Dedifferentiated amniotic fluid mesenchymal stem cell (primary cell): ENCODE measurements at regions not wholly inside any gene's neighbourhood (a gene's known extent, or its start where the extent isn't known, plus 50 kb on each side); places are given as distances from the start of the nearest gene placed in this dataset.

Experiments used
- DNase-seq: peaks from one replicate; pipeline ENCODE4 v3.0.0-alpha.2; 2016; ENCODE audit errors: extremely low spot score

DNA sequence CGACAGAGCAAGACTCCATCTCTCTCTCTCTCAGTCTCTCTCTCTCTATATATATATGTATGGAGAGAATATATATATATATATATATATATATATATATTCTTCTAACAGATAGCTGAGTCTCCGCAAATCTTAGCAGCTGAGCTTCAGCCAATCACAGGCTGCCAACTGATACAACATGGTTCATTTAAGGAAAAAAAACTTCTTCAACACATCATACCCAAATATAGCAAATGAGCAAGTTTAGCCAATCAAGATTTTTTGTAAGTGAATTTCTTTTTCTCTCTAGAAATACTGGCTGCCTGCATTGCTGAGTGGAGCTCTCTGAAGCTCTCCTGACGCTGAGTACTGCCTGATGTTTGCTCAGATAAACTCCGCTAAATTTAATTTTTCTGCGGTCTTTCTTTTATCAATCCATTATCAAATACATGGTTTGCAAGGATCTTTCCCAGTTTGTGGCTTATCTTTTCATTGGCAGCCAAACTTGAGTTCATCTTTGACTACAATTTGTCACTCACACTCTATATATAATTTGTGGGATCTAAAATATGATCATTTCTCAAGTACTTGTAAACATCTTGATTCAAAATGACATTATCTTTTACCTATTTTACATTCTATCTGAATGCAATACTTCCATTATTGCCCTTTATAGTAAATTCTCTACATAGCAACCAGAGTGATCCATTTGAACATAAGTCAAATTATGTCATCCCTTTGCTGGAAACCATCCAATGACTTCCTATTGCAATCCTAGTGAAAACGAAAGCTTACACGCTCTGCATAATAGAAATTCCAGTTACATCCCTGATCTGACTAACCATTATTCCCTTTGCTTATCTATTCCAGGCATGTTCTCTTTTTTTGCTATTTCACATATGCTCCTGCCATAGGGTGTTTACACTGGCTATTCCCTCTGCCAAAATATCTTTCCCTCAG lies 2131.7 kb downstream of the MRPL39 start:
- no peak for DNase-seq

DNA sequence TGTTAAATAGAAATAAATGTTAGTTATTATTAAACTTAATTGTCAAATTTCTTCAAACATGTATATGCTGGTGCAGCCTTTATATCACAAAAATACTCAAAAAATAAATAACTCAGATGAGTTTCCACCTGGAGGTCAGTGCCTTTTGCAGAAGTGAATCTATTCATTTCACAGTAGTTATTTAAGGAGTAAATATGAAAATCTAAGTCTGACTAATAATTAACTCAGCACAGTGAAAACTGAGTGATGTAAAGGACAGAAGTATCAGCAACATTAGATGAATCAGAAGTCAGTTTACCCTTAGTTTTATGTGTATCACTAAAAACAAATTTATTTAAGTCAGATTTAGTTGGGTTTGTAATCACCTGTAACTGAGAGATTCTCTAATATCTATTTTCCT lies 2135.4 kb downstream of the MRPL39 start:
- DNase-seq, result no peak

DNA sequence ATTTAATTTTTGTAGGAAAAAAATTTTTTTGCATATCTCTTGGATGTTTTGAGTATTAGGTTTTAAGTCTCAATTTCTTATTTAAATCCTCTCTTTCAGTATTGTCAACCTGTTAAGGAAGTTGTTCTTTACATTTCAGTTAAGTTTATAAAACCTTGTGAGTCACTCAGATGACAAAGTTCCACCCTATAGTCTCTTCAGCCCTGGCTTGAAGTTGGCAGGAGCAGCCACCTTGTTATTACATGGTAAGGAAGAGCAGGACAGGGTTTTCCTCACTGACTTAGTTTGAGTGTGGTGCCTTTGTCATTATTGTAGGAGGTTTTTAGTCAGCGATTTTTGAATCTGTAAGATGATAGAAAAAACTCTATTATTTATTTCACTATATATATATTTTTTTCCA lies 2143.9 kb downstream of the MRPL39 start:
- no peak for DNase-seq

DNA sequence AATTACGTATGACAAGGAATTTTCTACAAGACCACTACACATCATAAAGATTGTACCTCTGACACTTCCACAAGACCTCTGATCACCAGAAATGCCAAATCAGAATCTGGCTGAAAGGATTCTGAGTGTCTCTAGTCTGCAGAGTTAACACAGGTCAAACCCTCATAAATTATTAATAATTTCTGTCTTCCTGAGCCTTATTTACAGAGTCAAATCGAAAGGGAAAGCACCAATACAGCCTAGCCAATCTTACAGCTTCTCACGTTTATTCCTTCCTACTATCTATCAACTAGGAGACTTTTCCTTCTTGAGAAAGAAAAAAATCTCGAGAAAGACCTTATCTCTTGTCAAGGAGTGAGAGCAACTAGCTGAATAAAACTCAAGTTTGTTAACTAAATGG lies 2151.6 kb downstream of the MRPL39 start:
- DNase-seq, result no peak

DNA sequence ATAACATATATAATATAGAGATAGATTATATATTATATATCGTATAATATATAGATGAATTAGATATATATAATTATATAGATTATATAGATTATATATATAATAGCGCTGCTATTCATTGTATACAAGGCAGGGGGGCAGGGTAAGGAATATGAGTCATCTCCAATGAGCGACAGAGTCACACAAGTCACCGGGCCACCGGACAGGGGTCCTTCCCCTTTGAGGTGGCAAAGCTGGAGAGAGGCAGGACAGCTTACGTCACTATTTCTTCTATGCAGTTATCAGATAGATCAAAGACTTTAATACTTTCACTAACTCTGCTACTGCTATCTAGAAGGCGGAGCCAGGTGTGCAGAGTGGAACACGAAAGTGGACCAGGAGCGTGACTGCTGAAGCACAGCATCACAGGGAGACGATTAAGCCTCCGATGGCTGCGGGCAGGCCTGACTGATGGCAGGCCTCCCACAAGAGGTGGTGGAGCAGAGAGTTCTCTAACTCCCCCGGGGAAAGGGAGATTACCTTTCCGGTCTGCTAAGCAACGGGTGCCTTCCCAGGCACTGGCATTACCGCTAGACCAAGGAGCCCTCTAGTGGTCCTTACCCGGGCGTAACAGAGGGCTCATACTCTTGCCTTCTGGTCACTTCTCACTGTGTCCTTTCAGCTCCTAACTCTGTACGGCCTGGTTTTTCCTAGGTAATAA lies 2154.7 kb downstream of the MRPL39 start:
- DNase-seq, result no peak

DNA sequence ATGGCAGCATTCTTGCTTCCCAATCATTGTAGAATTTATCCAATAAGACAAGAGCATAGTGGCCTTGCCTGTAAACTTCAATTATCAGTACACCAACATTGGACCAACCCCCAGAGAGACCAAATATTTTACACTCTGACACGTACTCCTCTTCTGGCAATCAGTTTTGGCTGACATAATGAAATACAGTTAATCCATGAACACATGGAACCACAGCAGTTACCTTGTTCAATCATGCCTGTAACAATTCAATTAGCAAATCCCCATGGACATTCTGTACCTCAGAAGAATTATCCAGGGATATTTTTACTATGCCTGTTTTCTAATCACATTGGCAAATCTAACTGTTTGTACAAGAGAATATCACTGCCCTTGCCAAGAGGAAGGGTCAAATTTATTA lies 2162.0 kb downstream of the MRPL39 start:
- DNase-seq, result no peak

DNA sequence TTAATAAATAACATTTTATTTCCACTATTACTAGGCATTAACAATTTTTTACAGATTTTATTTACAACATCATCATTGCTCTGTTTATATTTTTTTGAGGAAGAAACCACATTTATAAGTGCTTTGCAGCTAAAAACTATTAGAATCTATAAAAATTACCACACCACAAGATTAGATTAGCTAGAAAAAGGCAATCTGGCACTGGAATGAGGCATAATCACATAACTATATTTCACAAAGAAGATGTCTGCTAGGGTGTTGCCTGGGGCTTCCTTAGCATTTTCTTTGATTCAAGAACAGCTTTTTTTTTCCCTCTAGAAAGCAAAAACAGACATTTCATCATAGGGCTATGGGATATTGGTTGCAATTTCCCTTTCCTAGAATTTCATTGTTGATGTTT lies 2169.2 kb downstream of the MRPL39 start:
- no peak for DNase-seq

DNA sequence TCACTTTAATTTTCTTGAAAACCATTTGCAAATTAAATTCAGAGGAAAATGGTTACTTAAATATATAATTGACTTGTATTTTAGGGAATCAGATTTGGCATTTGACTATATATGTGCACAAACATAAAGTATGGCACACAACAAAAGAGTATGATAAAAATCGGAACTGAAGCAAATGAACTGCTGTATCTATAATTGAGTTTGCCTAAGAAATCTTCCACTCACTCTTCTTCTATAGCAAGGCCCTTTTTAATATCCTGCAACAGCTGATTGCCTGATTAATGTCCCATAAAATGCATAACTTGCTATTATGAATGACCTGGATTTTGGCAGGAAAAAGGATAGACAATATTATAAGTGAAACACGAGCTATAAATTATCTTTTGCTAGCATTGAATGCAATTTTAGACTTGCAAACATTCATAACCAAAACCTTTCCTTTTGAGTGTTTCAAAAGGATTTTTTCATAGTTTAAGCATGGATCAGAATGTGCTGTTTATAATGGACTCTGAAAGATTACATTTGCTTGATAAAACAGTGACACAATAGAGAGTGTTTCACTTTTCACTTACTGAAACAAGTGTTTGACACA lies 2204.3 kb downstream of the MRPL39 start:
- DNase-seq, result no peak

DNA sequence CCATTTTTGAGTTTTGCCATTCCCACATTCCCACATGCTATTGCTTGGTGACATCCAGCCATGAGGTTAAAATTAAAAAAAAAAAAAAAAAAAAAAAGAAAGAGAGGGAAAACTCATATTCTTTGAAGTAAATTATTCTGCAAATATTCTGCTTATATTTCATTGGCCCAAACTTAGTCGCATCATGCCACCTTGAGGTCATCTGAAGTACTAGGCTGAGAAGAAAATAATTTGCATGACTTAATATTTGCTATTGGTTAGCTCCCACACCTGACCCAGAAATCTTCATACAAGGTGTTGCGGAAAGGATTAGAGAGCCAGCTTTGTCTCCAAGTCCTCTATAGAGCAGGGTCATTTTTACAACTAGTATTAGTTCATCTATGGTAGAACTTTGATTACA lies 2206.0 kb downstream of the MRPL39 start:
- no peak for DNase-seq

DNA sequence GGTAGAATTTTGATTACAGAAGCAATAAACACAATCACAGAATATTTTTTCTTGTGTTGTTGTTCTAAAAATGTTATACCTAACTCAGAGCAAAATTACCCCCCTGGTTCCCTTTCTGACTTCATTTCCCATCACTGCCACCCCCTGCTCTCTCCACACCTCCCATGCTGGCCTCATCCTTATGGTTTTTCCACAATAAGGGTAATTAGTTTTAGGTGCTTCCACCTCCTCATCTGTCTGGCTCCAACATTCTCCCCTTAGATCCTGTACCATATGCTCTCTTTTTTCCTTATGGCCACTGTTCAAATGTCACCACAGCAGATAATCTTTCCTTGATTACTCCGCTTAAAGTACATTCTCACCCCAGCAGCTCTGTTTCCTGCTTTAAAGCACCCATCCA lies 2208.6 kb downstream of the MRPL39 start:
- DNase-seq, result no peak

DNA sequence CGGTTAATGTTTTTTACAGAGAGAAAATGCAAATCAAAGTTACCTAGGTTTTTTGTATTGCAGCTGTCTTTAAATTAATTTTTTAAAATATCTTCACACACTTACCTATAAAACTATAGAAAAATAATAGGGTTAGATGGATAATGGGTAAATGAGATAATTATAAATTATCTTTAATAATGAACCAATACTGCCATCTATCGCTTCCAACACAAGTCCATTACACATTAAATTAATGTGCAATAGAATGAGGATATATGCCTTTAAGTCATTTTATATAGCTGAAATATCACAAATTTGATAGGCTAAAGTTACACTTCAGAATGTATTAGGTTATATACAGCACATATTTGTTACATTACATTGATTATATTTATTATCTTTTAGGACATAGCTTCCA lies 2212.8 kb downstream of the MRPL39 start:
- no peak for DNase-seq

DNA sequence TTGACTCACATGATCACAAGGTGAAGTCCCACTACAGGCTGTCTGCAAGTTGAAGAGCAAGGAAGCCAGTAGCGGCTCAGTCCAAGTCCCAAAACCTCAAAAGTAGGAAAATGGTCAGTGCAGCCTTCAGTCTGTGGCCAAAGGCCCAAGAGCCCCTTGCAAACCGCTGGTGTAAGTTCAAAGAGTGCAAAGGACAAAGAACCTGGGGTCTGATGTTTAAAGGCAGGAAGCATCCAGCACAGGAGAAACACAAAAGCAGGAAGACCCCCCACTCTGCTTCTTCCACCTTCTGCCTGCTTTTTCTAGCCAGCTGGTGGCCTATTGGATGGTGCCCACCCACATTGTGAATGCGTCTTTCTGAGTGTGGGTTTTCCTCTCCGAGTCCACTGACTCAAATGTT lies 2222.6 kb downstream of the MRPL39 start:
- DNase-seq, result no peak

DNA sequence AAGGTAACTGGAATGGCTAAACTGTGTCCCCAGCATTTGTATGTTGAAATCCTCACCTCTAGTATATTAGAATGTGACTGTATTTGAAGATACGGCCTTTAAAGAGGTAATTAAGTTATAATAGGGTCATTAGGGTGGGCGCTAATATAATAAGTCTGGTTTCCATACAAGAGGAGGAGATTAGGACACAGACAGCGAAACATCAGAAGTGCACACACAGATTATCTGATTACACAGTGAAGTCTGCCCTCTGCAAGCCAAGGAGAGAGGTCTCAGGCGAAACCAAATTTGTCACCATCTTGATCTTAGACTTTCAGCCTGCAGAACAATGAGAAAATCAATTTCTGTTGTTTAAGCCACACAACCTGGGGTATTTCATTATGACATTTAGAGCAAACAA lies 2233.1 kb downstream of the MRPL39 start:
- no peak for DNase-seq

DNA sequence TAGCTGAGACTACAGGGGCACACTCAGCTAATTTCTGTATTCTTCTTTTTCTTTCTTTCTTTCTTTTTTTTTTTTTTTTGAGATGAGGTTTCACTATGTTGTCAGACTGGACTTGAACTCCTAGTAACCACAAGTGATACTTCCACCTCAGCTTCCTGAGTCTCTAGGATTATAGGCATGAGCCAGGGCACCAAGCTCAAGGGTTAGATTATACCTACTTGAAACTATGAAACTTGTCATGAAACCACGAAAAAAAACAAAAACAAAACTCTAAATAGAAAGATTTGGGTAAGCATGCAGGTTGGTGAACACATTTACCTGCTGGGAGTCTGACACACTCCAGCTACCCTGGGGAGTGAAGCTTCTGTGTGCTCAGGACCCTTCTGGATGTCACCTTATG lies 2250.4 kb downstream of the MRPL39 start:
- no peak for DNase-seq

DNA sequence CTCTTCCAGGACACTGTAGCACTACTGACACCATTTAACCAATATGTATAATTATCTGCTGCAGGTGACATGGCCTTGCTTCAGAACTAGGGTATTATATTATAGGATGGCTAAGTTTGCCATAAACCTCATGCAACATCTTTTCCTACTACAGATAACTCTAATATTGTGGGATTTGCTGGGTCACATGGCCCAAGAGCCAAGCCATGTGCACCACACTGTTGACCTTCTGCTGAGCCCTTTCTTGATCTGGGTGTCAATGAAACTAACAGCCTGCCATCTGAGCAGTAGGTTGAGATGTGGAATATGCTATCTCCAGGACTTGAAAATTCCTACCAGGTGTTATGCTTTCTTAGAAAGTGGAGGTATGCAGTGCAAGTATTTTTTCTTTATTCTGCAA lies 2291.1 kb downstream of the MRPL39 start:
- DNase-seq, result no peak

DNA sequence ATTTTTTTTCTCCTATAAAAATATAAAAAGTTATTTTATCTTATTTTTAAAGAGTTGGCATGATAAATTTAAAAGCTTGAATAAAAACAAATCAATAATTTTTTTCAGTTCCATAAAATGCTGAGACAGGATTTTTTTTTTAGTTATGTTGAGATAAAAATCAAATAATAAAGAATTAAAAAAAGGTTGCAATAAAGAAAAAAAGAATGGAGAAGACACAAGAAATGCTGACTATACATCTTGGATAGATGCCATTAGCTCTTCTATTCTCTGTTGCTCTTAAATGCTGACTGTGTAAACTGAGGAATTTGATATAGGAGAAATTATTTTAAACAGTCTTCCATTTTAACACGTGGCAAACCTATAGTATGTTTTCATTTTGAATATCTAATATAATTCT lies 2298.5 kb downstream of the MRPL39 start:
- no peak for DNase-seq

DNA sequence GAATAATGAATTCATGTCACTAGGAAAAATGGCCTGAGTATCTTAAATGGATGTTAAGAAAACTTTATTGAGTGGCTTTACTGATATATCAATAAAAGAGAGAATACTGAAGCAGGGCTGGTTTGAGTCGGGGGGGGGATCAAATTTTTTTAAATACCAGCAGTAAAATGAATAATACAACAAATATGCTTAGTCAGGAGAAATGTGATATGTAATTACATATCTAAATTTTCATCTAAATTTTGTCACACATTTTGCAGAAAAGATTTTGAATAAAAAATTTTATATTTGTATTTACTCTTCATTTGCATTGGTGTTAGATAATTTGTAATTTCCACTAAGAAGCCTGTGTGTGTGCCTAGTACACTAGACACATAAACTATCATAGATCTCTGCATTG lies 2300.2 kb downstream of the MRPL39 start:
- DNase-seq, result no peak

DNA sequence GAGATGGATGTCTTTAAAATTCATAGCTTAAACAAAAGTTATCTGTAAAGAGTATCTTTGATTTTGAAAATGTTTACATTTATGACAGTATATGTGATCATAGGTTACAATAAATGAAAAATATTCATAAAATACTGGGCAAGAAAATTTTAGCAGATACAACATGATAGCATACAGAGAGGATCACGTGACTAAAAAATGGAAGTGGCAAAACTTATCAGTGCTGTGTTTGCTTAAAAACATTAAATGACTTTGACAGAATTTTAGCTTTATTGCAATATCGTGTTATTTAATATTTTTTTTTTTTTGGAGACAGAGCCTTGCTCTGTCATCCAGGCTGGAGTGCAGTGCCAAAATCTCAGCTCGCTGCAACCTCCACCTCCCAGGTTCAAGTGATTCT lies 2294.1 kb downstream of the NCAM2 start:
- DNase-seq, result no peak

DNA sequence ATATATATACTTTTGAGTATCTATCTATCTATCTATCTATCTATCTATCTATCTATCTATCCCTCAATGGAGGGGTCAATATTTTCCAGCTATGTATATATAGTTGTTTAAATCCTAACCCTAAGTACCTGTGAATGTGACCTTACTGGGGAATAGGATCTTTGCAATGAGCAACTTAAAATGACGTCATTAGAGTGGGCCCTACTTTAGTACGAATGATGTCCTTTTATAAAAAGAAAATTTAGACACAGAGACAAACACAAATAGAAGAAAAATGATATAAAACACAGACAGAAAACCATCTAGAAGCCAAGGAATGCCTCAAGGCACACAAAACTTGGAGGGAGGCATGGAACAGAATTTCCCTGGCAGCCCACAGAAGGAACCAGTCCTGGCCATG lies 2283.7 kb downstream of the NCAM2 start:
- DNase-seq, result no peak

DNA sequence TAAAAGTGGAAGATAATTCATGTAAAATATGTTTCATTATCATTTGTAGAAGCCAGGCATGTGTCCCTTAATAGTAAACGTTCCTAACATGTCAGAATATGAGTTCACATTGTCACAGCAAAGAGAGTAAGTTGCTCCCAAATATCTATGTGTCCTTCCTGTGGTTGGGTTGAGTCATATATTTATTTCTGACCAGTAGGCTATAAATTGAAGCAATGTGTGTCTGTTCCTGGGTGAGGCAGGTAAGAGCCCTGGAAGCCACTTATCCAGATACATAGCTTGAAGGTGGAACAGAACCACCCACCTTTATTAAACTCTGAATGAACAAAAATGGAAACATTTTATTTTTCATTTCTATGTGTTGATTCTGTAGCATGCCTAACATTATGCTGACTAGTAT lies 2251.6 kb downstream of the NCAM2 start:
- DNase-seq, result no peak

DNA sequence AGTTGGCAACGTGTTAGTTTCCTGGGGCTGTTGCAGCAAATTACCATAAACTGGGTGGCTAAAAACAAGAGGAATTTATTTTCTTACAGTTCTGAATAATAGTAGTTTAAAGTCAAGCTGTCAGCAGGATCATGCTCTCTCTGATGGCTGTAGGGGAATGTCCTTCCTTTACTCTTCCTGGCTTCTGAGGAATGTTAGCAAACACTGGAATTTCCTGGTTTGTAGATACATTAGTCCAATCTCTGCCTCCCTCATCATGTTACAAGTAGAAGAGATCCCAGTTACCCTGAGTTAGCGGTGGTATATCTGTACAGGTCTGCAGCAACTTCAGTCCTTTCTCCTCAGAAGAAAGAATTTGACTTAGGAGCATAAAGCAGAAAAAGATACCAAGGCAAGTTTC lies 2249.1 kb downstream of the NCAM2 start:
- no peak for DNase-seq

DNA sequence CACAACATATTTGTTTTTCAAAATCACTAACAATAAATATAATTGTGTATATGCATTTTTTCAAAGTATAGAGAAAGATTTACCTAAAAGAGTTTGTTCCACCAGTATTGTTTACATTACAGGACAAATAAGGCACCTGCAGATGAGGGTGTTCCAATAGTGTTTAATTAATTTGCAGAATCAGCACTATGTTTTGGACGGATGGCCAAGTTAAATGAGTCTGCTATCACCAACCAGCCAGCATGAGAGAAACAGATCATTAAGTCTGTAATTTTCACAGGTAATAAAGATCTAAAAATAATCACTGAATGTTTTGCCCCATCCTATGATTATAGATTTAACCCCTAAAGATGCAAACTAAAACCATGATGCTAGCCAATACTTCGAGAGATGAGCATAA lies 2247.0 kb downstream of the NCAM2 start:
- DNase-seq, result no peak

DNA sequence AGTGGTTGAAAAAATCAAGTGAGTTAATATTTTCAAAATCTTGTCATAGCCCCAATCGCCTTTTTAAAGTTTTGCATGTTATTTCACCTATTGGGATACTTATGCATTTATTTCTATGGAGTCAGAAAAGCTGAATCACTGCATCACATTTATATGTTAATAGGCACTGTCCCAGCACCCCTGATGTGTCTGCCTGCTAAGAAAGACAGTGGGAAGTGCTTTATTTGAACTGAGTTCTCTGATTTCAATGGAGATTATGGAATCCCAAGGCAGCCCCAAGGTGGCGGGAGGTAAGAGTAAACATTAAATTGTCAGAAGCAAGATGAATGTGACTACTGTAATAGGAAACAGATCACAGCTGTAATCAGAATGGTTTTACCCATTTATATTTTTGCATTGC lies 2225.7 kb downstream of the NCAM2 start:
- DNase-seq, result no peak
